ENCODE measurements at regions not wholly inside any gene's neighbourhood (a gene's known extent, or its start where the extent isn't known, plus 50 kb on each side); places are given as distances from the start of the nearest gene placed in this dataset.

DNA sequence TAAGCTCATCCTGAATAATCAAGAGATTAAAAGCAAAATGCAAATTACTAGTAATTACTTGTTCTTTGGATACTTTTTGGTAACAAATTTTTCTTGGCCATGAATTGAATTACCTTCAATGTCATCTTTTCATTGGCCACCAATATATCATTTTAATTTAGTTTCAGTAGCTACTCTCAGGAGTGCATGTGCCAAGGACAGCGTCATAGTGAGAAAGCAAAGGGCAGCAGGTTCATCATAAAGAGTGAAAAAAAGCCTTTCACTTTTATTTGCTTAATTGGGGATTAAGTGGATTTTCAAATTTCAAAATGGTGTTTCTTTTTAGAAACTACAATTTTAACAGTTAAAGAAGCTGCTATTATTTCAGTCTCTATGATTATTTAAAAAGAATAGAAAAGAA is 815.2 kb downstream of the NR4A2 start:
- Histone ChIP-seq H4K91ac (ENCODE audit: low read depth, low read length) (no peak overlapping the region), H4K12ac (ENCODE audit: low read depth, low read length) (no peak overlapping the region), H3K27me3 (ENCODE audit: insufficient read depth, low read length) (no peaks in the 10 kb centered on the region), H3K4me2 (ENCODE audit: low read length) (no peak overlapping the region), H3K4ac (ENCODE audit: low read depth, low read length) (no peak overlapping the region), H3K79me2 (ENCODE audit: control insufficient read depth, insufficient read depth, low read length, poor library complexity) (no peaks in the 10 kb centered on the region), H3K4me3 (ENCODE audit: low read depth, low read length) (no peak overlapping the region), H3K36me3 (ENCODE audit: control insufficient read depth in 1 of 2, insufficient read depth in 2 of 2, low read length in 2 of 2) (no peaks in the 10 kb centered on the region), H2AFZ (ENCODE audit: insufficient read depth, low read length, poor library complexity) (no peak overlapping the region), H2AK5ac (ENCODE audit: low read length) (no peak overlapping the region), H3K23ac (ENCODE audit: low read length) (no peak overlapping the region), H3K4me1 (ENCODE audit: control insufficient read depth in 1 of 2, insufficient read depth in 2 of 2, low read length in 2 of 2) (no peaks in the 10 kb centered on the region), H2BK5ac (ENCODE audit: low read depth, low read length, poor library complexity) (no peak overlapping the region), H3K27ac (ENCODE audit: low read depth, low read length) (no peak overlapping the region), H3K79me1 (ENCODE audit: low read length) (no peaks in the 10 kb centered on the region), H2BK120ac (ENCODE audit: insufficient read depth, low read length, poor library complexity) (no peak overlapping the region), H3K14ac (ENCODE audit: low read length) (no peak overlapping the region), H3K18ac (ENCODE audit: low read length) (no peak overlapping the region), H4K8ac (ENCODE audit: low read depth, low read length) (no peak overlapping the region), H3K9me3 (ENCODE audit: insufficient read depth, low read depth, low read length) (no peaks in the 10 kb centered on the region), H3K9ac (ENCODE audit: low read length) (no peak overlapping the region), H2BK12ac (ENCODE audit: low read length) (no peak overlapping the region)
- no CpG with 5 or more reads among the region's 1 CpG for WGBS (ENCODE audit: extremely low coverage, insufficient coverage, insufficient read length)
- no peak for DNase-seq

DNA sequence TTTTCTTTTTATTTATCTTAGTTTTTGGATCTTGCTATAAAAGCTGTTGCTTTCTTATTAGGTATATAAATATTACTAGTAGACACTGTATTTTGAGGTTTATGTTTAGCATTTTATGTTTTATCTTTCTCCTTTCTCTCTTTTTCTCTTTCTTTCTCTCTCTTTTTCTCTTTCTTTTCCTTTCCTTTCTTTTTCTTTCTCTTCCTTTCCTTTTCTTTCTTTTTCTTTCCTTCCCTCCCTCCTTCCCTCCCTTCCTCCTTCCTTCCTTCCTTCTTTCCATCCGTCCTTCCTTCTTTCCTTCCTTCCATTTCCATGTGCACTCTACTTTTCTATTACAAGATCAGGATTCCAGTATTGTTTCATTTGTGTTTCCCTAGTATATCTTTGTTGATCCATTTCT is 814.8 kb downstream of the KCNJ3 start:
- Histone ChIP-seq H4K91ac (ENCODE audit: low read depth, low read length) (no peak overlapping the region), H2BK5ac (ENCODE audit: low read depth, low read length, poor library complexity) (no peak overlapping the region), H3K4me3 (ENCODE audit: low read depth, low read length) (no peak overlapping the region), H4K8ac (ENCODE audit: low read depth, low read length) (no peak overlapping the region), H3K9me3 (ENCODE audit: insufficient read depth, low read depth, low read length) (no peaks in the 10 kb centered on the region), H3K23ac (ENCODE audit: low read length) (no peak overlapping the region), H3K27ac (ENCODE audit: low read depth, low read length) (no peak overlapping the region), H3K4ac (ENCODE audit: low read depth, low read length) (no peak overlapping the region), H3K36me3 (ENCODE audit: control insufficient read depth in 1 of 2, insufficient read depth in 2 of 2, low read length in 2 of 2) (no peaks in the 10 kb centered on the region), H3K4me2 (ENCODE audit: low read length) (no peak overlapping the region), H2AFZ (ENCODE audit: insufficient read depth, low read length, poor library complexity) (no peak overlapping the region), H2BK12ac (ENCODE audit: low read length) (no peak overlapping the region), H2AK5ac (ENCODE audit: low read length) (no peak overlapping the region), H3K79me2 (ENCODE audit: control insufficient read depth, insufficient read depth, low read length, poor library complexity) (no peaks in the 10 kb centered on the region), H3K4me1 (ENCODE audit: control insufficient read depth in 1 of 2, insufficient read depth in 2 of 2, low read length in 2 of 2) (no peaks in the 10 kb centered on the region), H3K18ac (ENCODE audit: low read length) (no peak overlapping the region), H3K79me1 (ENCODE audit: low read length) (no peaks in the 10 kb centered on the region), H3K27me3 (ENCODE audit: insufficient read depth, low read length) (no peaks in the 10 kb centered on the region), H4K12ac (ENCODE audit: low read depth, low read length) (no peak overlapping the region), H2BK120ac (ENCODE audit: insufficient read depth, low read length, poor library complexity) (no peak overlapping the region), H3K9ac (ENCODE audit: low read length) (no peak overlapping the region), H3K14ac (ENCODE audit: low read length) (no peak overlapping the region)
- WGBS (ENCODE audit: extremely low coverage, insufficient coverage, insufficient read length): 100% methylated on average over 1 of the region's 1 CpG
- no peak for DNase-seq

DNA sequence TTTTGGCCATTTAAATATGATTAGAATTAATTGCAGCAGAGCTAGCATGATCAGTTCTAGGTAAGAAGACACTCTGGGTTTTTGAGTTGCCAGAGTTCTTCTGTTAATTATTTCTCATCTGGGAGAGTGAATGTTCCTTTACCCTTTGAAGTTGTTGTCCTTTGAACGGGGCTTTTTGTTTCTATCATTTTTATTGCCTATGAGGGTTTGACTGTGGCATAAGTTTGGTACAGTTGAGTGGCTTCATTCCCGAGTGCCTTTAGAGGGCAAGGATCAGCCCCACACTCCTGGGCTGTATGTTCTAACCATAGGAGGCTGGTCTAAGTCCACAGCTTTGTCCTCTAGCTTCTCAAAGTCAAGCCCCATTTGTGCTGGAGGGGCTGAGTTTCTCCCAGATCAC is 804.3 kb downstream of the KCNJ3 start:
- no peak overlapping the region for H3K9ac ChIP-seq (ENCODE audit: low read length)
- WGBS (ENCODE audit: extremely low coverage, insufficient coverage, insufficient read length): no CpG with 5 or more reads among the region's 2 CpGs
- H2BK12ac ChIP-seq (ENCODE audit: low read length): no peak overlapping the region
- H3K79me1 ChIP-seq (ENCODE audit: low read length): no peaks in the 10 kb centered on the region
- H3K14ac ChIP-seq (ENCODE audit: low read length): no peak overlapping the region
- no peaks in the 10 kb centered on the region for H3K27me3 ChIP-seq (ENCODE audit: insufficient read depth, low read length)
- no peaks in the 10 kb centered on the region for H3K4me1 ChIP-seq (ENCODE audit: control insufficient read depth in 1 of 2, insufficient read depth in 2 of 2, low read length in 2 of 2)
- H3K4ac ChIP-seq (ENCODE audit: low read depth, low read length): no peak overlapping the region
- DNase-seq: no peak
- H2BK120ac ChIP-seq (ENCODE audit: insufficient read depth, low read length, poor library complexity): no peak overlapping the region
- no peak overlapping the region for H3K4me3 ChIP-seq (ENCODE audit: low read depth, low read length)
- no peak overlapping the region for H3K4me2 ChIP-seq (ENCODE audit: low read length)
- H3K36me3 ChIP-seq (ENCODE audit: control insufficient read depth in 1 of 2, insufficient read depth in 2 of 2, low read length in 2 of 2): no peaks in the 10 kb centered on the region
- H3K18ac ChIP-seq (ENCODE audit: low read length): no peak overlapping the region
- H4K12ac ChIP-seq (ENCODE audit: low read depth, low read length): no peak overlapping the region
- H2BK5ac ChIP-seq (ENCODE audit: low read depth, low read length, poor library complexity): no peak overlapping the region
- no peak overlapping the region for H4K91ac ChIP-seq (ENCODE audit: low read depth, low read length)
- H3K79me2 ChIP-seq (ENCODE audit: control insufficient read depth, insufficient read depth, low read length, poor library complexity): no peaks in the 10 kb centered on the region
- H4K8ac ChIP-seq (ENCODE audit: low read depth, low read length): no peak overlapping the region
- H3K9me3 ChIP-seq (ENCODE audit: insufficient read depth, low read depth, low read length): peaks cover 3% of the 10 kb centered on the region
- no peak overlapping the region for H2AK5ac ChIP-seq (ENCODE audit: low read length)
- H3K23ac ChIP-seq (ENCODE audit: low read length): no peak overlapping the region
- H3K27ac ChIP-seq (ENCODE audit: low read depth, low read length): no peak overlapping the region
- no peak overlapping the region for H2AFZ ChIP-seq (ENCODE audit: insufficient read depth, low read length, poor library complexity)

DNA sequence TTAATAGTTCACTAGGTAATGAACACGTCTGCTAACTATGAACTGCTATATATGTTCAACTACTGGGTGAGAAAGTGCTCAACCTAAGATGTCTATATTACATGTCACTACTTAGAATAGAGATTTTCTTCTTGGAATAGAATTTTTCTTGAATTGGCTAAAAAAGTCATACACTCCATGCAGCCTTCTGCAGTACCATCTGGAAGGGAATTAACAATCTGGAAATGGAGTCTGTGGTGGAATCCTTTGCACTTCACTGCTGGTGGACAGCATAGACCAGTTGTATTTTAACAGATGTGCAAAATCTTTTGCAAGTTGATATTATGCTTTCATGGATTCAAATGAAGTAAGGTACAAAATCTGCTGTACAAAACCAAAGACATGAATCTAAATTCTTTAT is 799.6 kb downstream of the KCNJ3 start:
- H3K9ac ChIP-seq (ENCODE audit: low read length): no peak overlapping the region
- no peaks in the 10 kb centered on the region for H3K36me3 ChIP-seq (ENCODE audit: control insufficient read depth in 1 of 2, insufficient read depth in 2 of 2, low read length in 2 of 2)
- no peak overlapping the region for H3K4ac ChIP-seq (ENCODE audit: low read depth, low read length)
- H3K9me3 ChIP-seq (ENCODE audit: insufficient read depth, low read depth, low read length): peaks cover 2% of the 10 kb centered on the region
- no peak overlapping the region for H2BK12ac ChIP-seq (ENCODE audit: low read length)
- H2BK5ac ChIP-seq (ENCODE audit: low read depth, low read length, poor library complexity): no peak overlapping the region
- H4K8ac ChIP-seq (ENCODE audit: low read depth, low read length): no peak overlapping the region
- H4K12ac ChIP-seq (ENCODE audit: low read depth, low read length): no peak overlapping the region
- no peaks in the 10 kb centered on the region for H3K79me1 ChIP-seq (ENCODE audit: low read length)
- no peaks in the 10 kb centered on the region for H3K4me1 ChIP-seq (ENCODE audit: control insufficient read depth in 1 of 2, insufficient read depth in 2 of 2, low read length in 2 of 2)
- H3K27ac ChIP-seq (ENCODE audit: low read depth, low read length): no peak overlapping the region
- no peak overlapping the region for H2AK5ac ChIP-seq (ENCODE audit: low read length)
- no peak for DNase-seq
- no peak overlapping the region for H3K18ac ChIP-seq (ENCODE audit: low read length)
- no peaks in the 10 kb centered on the region for H3K27me3 ChIP-seq (ENCODE audit: insufficient read depth, low read length)
- no peaks in the 10 kb centered on the region for H3K79me2 ChIP-seq (ENCODE audit: control insufficient read depth, insufficient read depth, low read length, poor library complexity)
- H3K4me2 ChIP-seq (ENCODE audit: low read length): no peak overlapping the region
- no peak overlapping the region for H3K14ac ChIP-seq (ENCODE audit: low read length)
- no CpG with 5 or more reads among the region's 1 CpG for WGBS (ENCODE audit: extremely low coverage, insufficient coverage, insufficient read length)
- no peak overlapping the region for H3K4me3 ChIP-seq (ENCODE audit: low read depth, low read length)
- H4K91ac ChIP-seq (ENCODE audit: low read depth, low read length): no peak overlapping the region
- H3K23ac ChIP-seq (ENCODE audit: low read length): no peak overlapping the region
- no peak overlapping the region for H2BK120ac ChIP-seq (ENCODE audit: insufficient read depth, low read length, poor library complexity)
- no peak overlapping the region for H2AFZ ChIP-seq (ENCODE audit: insufficient read depth, low read length, poor library complexity)
